ENCODE measurements at regions not wholly inside any gene's neighbourhood (a gene's known extent, or its start where the extent isn't known, plus 50 kb on each side); places are given as distances from the start of the nearest gene placed in this dataset.
"Not testable (repeated sequence)": the region's sequence is repeated elsewhere in the genome, so short reads cannot be mapped to it uniquely, and the experiment has no call there.

DNA sequence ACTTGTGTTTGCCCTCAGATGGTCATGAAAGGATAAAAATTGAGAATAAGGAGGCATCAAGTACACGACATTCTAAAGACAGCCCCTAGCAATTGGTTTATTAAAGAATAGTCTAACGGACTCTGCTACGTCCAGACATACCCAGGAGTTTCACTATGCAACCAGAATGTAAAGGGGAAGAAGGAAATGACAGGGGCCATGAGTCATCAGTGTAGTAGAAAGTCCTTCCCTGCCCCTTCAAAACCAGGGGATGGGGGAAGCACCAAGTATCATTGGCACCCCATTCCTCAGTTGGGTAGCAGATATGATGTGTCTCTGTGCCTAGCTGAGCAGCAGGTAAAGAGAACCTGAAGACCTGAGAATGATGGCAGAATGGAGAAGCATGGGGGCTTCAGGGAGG is 367.4 kb downstream of the IL20RB start:
- no peak for DNase-seq
- H3K4me3 ChIP-seq (ENCODE audit: low read depth, low read length), result no peak overlapping the region
- H3K27ac ChIP-seq, result no peak overlapping the region
- peaks cover 5% of the 10 kb centered on the region for H3K9me3 ChIP-seq (ENCODE audit: severe bottlenecking)
- no peaks in the 10 kb centered on the region for H3K36me3 ChIP-seq
- no peaks in the 10 kb centered on the region for H3K27me3 ChIP-seq (ENCODE audit: insufficient read depth, low read depth, severe bottlenecking)
- no peak for TF ChIP-seq CTCF (IDR thresholded peaks at IDR 0.05; ENCODE audit: low read depth, low read length)

DNA sequence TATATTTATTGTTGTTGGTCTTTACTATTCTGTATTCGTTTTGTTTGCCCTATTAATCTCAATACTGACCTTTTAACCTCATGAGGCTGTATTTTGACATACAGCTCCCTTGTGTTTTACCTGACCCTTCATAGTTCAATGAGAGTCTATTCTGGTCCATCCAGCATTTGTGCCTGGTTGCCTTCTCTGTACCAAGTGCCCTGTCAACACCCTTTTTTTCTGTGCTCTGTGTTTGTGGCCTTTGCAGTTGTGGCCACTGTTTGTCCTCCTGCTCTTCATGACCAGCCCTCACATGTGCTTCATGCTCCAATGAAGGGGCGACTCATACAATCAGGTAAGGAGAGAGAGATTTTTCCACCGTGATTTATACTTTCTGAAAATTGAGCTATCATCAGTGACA is 368.2 kb downstream of the IL20RB start:
- H3K27me3 ChIP-seq (ENCODE audit: insufficient read depth, low read depth, severe bottlenecking), result no peaks in the 10 kb centered on the region
- H3K27ac ChIP-seq, result no peak overlapping the region
- no peak overlapping the region for H3K4me3 ChIP-seq (ENCODE audit: low read depth, low read length)
- peaks cover 5% of the 10 kb centered on the region for H3K9me3 ChIP-seq (ENCODE audit: severe bottlenecking)
- DNase-seq, result no peak
- H3K36me3 ChIP-seq, result no peaks in the 10 kb centered on the region
- no peak for TF ChIP-seq CTCF (IDR thresholded peaks at IDR 0.05; ENCODE audit: low read depth, low read length)

DNA sequence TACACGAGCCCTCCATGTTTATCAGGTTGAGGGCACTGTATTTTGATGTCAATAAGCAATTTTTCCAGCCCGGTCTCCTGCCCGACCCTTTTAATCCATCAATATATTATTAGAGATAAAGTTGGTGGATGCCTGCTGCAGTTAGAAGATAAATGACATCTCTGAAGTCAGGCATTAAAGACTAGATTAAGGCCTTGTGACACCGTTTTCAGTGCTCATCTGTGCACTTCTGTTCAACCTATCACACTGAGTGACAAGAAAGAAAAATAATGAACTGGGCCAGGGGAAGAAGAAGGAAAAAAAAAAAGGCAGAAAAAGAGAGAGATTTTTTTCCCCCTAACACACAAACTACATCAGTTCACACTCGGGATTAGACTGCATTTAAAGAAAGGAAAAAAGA is 371.8 kb downstream of the IL20RB start:
- Histone ChIP-seq H3K36me3 (no peaks in the 10 kb centered on the region), H3K27ac (no peak overlapping the region), H3K27me3 (ENCODE audit: insufficient read depth, low read depth, severe bottlenecking) (no peaks in the 10 kb centered on the region), H3K9me3 (ENCODE audit: severe bottlenecking) (peaks cover 3% of the 10 kb centered on the region), H3K4me3 (ENCODE audit: low read depth, low read length) (no peak overlapping the region)
- DNase-seq, result no peak
- no peak for TF ChIP-seq CTCF (IDR thresholded peaks at IDR 0.05; ENCODE audit: low read depth, low read length)

GRCh38 chr3:137330246-137330645 is 372.5 kb downstream of the IL20RB start:
- no peak for TF ChIP-seq CTCF (IDR thresholded peaks at IDR 0.05; ENCODE audit: low read depth, low read length)
- H3K4me3 ChIP-seq (ENCODE audit: low read depth, low read length), result no peak overlapping the region

GRCh38 chr3:137332297-137332696 is 374.5 kb downstream of the IL20RB start:
- no peak for DNase-seq
- no peak for TF ChIP-seq CTCF (IDR thresholded peaks at IDR 0.05; ENCODE audit: low read depth, low read length)
- Histone ChIP-seq H3K27ac (no peak overlapping the region), H3K4me3 (ENCODE audit: low read depth, low read length) (no peak overlapping the region), H3K27me3 (ENCODE audit: insufficient read depth, low read depth, severe bottlenecking) (no peaks in the 10 kb centered on the region), H3K36me3 (no peaks in the 10 kb centered on the region), H3K9me3 (ENCODE audit: severe bottlenecking) (peaks cover 3% of the 10 kb centered on the region)

More at GRCh38 chr3:137330246-137330645, 372.5 kb downstream of the IL20RB start:
- H3K27ac ChIP-seq, result no peak overlapping the region
- H3K36me3 ChIP-seq, result no peaks in the 10 kb centered on the region
- DNase-seq, result no peak
- H3K9me3 ChIP-seq (ENCODE audit: severe bottlenecking), result peaks cover 3% of the 10 kb centered on the region
- H3K27me3 ChIP-seq (ENCODE audit: insufficient read depth, low read depth, severe bottlenecking), result no peaks in the 10 kb centered on the region

DNA sequence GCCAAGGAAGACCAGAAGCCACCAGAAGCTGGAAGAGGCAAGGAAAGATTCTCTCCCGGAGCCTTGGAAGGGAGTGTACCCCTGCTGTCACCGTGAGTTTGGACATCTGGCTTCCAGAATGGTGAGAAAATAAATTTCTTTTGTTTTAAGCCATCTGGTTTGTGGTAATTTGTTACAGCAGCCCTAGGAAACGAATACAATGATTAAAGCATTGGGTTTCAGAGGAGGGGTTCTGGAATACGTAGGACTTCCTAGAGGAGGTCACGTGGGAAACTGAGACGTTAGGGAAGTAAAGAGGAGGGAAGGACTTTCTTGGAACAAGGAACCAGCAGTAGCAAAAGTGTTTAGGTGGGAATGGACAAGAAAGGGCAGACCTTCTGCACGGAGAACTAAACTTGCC is 377.7 kb downstream of the IL20RB start:
- no peak overlapping the region for H3K4me3 ChIP-seq (ENCODE audit: low read depth, low read length)
- peaks cover 3% of the 10 kb centered on the region for H3K9me3 ChIP-seq (ENCODE audit: severe bottlenecking)
- H3K36me3 ChIP-seq, result no peaks in the 10 kb centered on the region
- H3K27ac ChIP-seq, result no peak overlapping the region
- no peak for TF ChIP-seq CTCF (IDR thresholded peaks at IDR 0.05; ENCODE audit: low read depth, low read length)
- DNase-seq, result no peak
- no peaks in the 10 kb centered on the region for H3K27me3 ChIP-seq (ENCODE audit: insufficient read depth, low read depth, severe bottlenecking)

GRCh38 chr3:137338400-137338799 is 380.6 kb downstream of the IL20RB start:
- H3K27me3 ChIP-seq (ENCODE audit: insufficient read depth, low read depth, severe bottlenecking); DNase-seq; H3K36me3 ChIP-seq; H3K9me3 ChIP-seq (ENCODE audit: severe bottlenecking); H3K27ac ChIP-seq; H3K4me3 ChIP-seq (ENCODE audit: low read depth, low read length): not testable (repeated sequence)
